T-cell (primary cell): ENCODE measurements at regions not wholly inside any gene's neighbourhood (a gene's known extent, or its start where the extent isn't known, plus 50 kb on each side); places are given as distances from the start of the nearest gene placed in this dataset.

Source experiments
- ATAC-seq, 4 experiments: fragments of 200-7000 bp in 3 of 4; fragments of 150-1000 bp in 1 of 4; cut with Tn5 transposase; replicated peaks in 1 of 4; 1 replicate in 3 of 4; 2 replicates in 1 of 4; pipeline ENCODE4 v1.10.0; 2021; ENCODE audit warnings: moderate library complexity in 3 of 4, mild to moderate bottlenecking in 2 of 4, moderate number of reproducible peaks in 1 of 4
- CTCF ChIA-PET, 2 donors: fragments of 300-600 bp; sonication (Branson Sonifier 250); formaldehyde crosslinking; loops; one replicate each; lab custom pipeline; 2022; ENCODE audit warnings: antibody characterized with exemption in 2 of 2; lab: Charles Lee
- POLR2A ChIA-PET, 2 donors: fragments of 300-600 bp; sonication (Branson Sonifier 250); formaldehyde crosslinking; loops; one replicate each; lab custom pipeline; 2022; ENCODE audit warnings: antibody characterized with exemption in 2 of 2; lab: Charles Lee
- DNase-seq, 35 experiments: peaks; one replicate each; pipeline versions ENCODE4 v3.0.0 to v3.0.0-alpha.2; 2013 to 2023
- H3K27ac ChIP-seq: one replicate; pipeline ENCODE4 v1.5.1; 2013; ENCODE audit warnings: low read length
- H3K27me3 ChIP-seq, 2 experiments: replicated peaks in 1 of 2; 1 replicate in 1 of 2; 2 replicates in 1 of 2; pipeline versions ENCODE4 v1.6.1 to v1.7.0; 2013; ENCODE audit warnings: low read length in 1 of 2, mixed read lengths in 1 of 2; ENCODE audit not compliant: control insufficient read depth in 2 of 2, insufficient read depth in 2 of 2; ENCODE audit errors: extremely low read depth in 1 of 2
- H3K36me3 ChIP-seq, 2 donors: 1 replicate in 1 of 2; 2 replicates in 1 of 2; pipeline versions ENCODE4 v1.6.1 to v1.7.0; 2013; ENCODE audit warnings: low read length in 1 of 2; ENCODE audit not compliant: control insufficient read depth in 2 of 2, insufficient read depth in 1 of 2; ENCODE audit errors: extremely low read depth in 1 of 2
- H3K4me1 ChIP-seq, 2 experiments: 1 replicate in 1 of 2; 2 replicates in 1 of 2; pipeline versions ENCODE4 v1.6.1 to v1.7.0; 2013; ENCODE audit warnings: low read length in 2 of 2, mixed read lengths in 1 of 2; ENCODE audit not compliant: insufficient read depth in 2 of 2, control insufficient read depth in 1 of 2; ENCODE audit errors: extremely low read depth in 1 of 2
- H3K4me3 ChIP-seq, 2 donors: 1 replicate in 1 of 2; 2 replicates in 1 of 2; pipeline versions ENCODE4 v1.5.1 to v1.7.0; 2013; ENCODE audit warnings: mild to moderate bottlenecking in 2 of 2, low read length in 1 of 2, moderate library complexity in 1 of 2; ENCODE audit not compliant: control insufficient read depth in 1 of 2; ENCODE audit errors: extremely low read depth in 1 of 2
- H3K9me3 ChIP-seq: 2 replicates; pipeline ENCODE4 v1.7.0; 2013
- H3K27ac Mint-ChIP-seq, 2 donors: one replicate each; pipeline ENCODE4 v1.8.0; 2020 to 2021; ENCODE audit warnings: mild to moderate bottlenecking in 2 of 2, mixed read lengths in 2 of 2
- H3K27me3 Mint-ChIP-seq, 2 donors: one replicate each; pipeline ENCODE4 v1.8.0; 2021 to 2022; ENCODE audit warnings: mixed read lengths in 2 of 2
- H3K36me3 Mint-ChIP-seq: one replicate; pipeline ENCODE4 v1.8.0; 2021; ENCODE audit warnings: mixed read lengths
- H3K4me1 Mint-ChIP-seq, 3 donors: one replicate each; pipeline ENCODE4 v1.8.0; 2020 to 2022; ENCODE audit warnings: mixed read lengths in 3 of 3, mild to moderate bottlenecking in 1 of 3
- H3K4me3 Mint-ChIP-seq, 3 donors: one replicate each; pipeline ENCODE4 v1.8.0; 2020 to 2022; ENCODE audit warnings: mild to moderate bottlenecking in 3 of 3, mixed read lengths in 3 of 3, moderate library complexity in 3 of 3
- H3K9me3 Mint-ChIP-seq, 3 donors: one replicate each; pipeline ENCODE4 v1.8.0; 2020 to 2022; ENCODE audit warnings: mixed read lengths in 3 of 3
- WGBS: methylation state at CpG from one replicate; pipeline ENCODE4 v1.1.5; 2013; ENCODE audit warnings: missing lambda C conversion rate; ENCODE audit not compliant: insufficient coverage; 5-methylcytosine and 5-hydroxymethylcytosine counted together

GRCh38 chr19:13556552-13556951, 50.3 kb upstream of the CACNA1A start:
- Mint-ChIP-seq H3K4me1 (no peaks in the 10 kb centered on the region), H3K36me3 (no peaks in the 10 kb centered on the region), H3K27ac (no peak overlapping the region), H3K4me3 (no peak overlapping the region), H3K9me3 (no peaks in the 10 kb centered on the region), H3K27me3 (peaks cover 18 to 37% of the 10 kb centered on the region in 2 donors)
- WGBS: 73% methylated on average over 5 of the region's 9 CpGs
- Histone ChIP-seq H3K27ac (no peak overlapping the region), H3K27me3 (peaks cover 0 to 27% of the 10 kb centered on the region in 2 experiments), H3K9me3 (no peaks in the 10 kb centered on the region), H3K36me3 (no peaks in the 10 kb centered on the region), H3K4me1 (no peaks in the 10 kb centered on the region), H3K4me3 (no peak overlapping the region)
- ATAC-seq (no peak), DNase-seq (no peak)
- CTCF ChIA-PET: no interaction called here
- POLR2A ChIA-PET: no interaction called here
